ENCODE measurements at regions not wholly inside any gene's neighbourhood (a gene's known extent, or its start where the extent isn't known, plus 50 kb on each side); places are given as distances from the start of the nearest gene placed in this dataset.

DNA sequence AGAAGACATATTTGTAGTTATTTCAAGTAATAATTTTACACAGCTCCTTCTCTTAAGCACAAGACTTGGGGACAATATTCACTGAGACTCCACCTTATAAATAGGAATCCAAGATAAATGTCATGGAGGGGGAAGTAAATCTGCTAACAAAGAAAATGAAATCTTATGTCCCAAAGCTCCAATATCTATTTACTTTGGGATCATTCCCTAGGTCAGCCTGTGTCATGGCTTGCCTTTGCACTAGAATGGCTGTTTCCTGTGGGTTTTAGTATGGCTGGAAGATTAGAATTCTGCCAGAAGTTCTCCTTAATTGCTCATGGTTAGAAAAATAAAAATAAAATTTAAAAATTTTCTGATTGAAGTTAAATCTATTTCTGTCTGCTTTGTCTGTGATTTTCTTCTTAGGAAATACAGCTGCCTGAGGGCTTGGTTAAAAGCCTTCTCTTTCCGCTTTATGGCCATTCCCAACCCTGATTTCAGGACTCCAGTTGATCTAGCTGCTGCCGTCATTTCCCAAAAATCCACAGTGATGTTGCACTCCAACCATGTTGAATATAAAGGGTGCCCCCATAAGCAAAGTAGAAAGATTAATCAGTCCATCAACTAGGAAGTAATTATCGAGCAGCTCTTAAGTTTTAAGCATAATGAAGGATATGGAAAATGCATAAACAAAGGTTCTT, 326.4 kb upstream of the LYPLAL1 start:
- H2AFZ ChIP-seq (ENCODE audit: low read depth) = no peak overlapping the region

DNA sequence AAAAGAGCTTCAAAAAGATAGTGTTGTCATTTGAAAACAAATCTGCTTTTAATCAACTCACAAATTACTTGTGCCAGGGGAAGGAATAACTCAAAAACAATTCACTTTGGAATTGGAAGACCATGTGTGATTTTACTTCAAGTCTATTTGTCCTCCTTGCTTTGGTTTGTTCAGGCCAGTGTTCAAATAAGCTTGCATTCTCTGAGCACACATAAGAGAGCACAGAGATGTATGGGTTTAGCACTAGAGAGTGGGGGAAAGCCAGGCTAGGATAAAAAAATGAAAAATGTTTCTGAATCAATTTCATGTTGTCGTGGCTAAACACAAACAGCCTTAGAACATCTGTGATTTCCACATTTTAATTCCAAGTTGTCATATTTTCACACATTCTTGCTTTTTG, 325.7 kb upstream of the LYPLAL1 start:
- TF ChIP-seq, protein P1, sequence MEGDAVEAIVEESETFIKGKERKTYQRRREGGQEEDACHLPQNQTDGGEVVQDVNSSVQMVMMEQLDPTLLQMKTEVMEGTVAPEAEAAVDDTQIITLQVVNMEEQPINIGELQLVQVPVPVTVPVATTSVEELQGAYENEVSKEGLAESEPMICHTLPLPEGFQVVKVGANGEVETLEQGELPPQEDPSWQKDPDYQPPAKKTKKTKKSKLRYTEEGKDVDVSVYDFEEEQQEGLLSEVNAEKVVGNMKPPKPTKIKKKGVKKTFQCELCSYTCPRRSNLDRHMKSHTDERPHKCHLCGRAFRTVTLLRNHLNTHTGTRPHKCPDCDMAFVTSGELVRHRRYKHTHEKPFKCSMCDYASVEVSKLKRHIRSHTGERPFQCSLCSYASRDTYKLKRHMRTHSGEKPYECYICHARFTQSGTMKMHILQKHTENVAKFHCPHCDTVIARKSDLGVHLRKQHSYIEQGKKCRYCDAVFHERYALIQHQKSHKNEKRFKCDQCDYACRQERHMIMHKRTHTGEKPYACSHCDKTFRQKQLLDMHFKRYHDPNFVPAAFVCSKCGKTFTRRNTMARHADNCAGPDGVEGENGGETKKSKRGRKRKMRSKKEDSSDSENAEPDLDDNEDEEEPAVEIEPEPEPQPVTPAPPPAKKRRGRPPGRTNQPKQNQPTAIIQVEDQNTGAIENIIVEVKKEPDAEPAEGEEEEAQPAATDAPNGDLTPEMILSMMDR (conservative IDR thresholded peaks at IDR 0.05; ENCODE audit: low read depth, low read length) = no peak
- H3K4me2 ChIP-seq = no peak overlapping the region
- no peak overlapping the region for H3K27ac ChIP-seq
- no peaks in the 10 kb centered on the region for H3K36me3 ChIP-seq (ENCODE audit: insufficient read depth)
- H2AFZ ChIP-seq (ENCODE audit: low read depth) = no peak overlapping the region
- no peaks in the 10 kb centered on the region for H3K79me2 ChIP-seq (ENCODE audit: insufficient read depth, low read depth)
- H3K9ac ChIP-seq = no peak overlapping the region
- H3K4me3 ChIP-seq (IDR thresholded peaks at IDR 0.05; ENCODE audit: insufficient read depth, low read depth, low read length) = no peak overlapping the region
- H3K27me3 ChIP-seq (ENCODE audit: insufficient read depth, low read depth) = no peaks in the 10 kb centered on the region
- H4K20me1 ChIP-seq (ENCODE audit: insufficient read depth) = no peaks in the 10 kb centered on the region
- no peaks in the 10 kb centered on the region for H3K4me1 ChIP-seq (ENCODE audit: low read depth, poor library complexity, severe bottlenecking)

More for the DNA sequence above, 326.4 kb upstream of the LYPLAL1 start:
- H3K9ac ChIP-seq = no peak overlapping the region
- no peaks in the 10 kb centered on the region for H4K20me1 ChIP-seq (ENCODE audit: insufficient read depth)
- H3K4me2 ChIP-seq = no peak overlapping the region
- H3K79me2 ChIP-seq (ENCODE audit: insufficient read depth, low read depth) = no peaks in the 10 kb centered on the region
- H3K27ac ChIP-seq = no peak overlapping the region
- no peaks in the 10 kb centered on the region for H3K27me3 ChIP-seq (ENCODE audit: insufficient read depth, low read depth)
- H3K4me3 ChIP-seq (IDR thresholded peaks at IDR 0.05; ENCODE audit: insufficient read depth, low read depth, low read length) = no peak overlapping the region
- no peaks in the 10 kb centered on the region for H3K4me1 ChIP-seq (ENCODE audit: low read depth, poor library complexity, severe bottlenecking)
- no peaks in the 10 kb centered on the region for H3K36me3 ChIP-seq (ENCODE audit: insufficient read depth)
- TF ChIP-seq, protein P1 (conservative IDR thresholded peaks at IDR 0.05; ENCODE audit: low read depth, low read length) = no peak

DNA sequence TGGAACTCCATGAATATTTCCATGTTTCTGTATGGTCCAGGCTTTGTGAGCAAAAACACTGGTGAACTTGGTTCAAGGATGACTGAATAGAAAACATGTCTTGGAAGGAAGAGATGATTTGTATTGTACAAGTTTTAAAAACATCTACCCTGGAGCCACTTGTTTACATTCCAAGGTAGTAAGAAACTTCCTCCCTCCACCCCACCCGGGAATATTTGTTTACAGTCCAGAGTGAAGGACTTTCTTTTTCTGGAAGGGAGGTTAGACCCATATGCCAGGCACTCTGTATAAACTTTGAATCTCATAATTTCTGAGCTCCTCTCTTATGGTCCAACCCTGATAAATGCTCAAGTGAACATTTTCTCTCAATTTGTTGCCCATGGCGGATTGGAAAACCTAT, 323.3 kb upstream of the LYPLAL1 start:
- Histone ChIP-seq H3K79me2 (ENCODE audit: insufficient read depth, low read depth) (no peaks in the 10 kb centered on the region), H3K27ac (no peak overlapping the region), H4K20me1 (ENCODE audit: insufficient read depth) (no peaks in the 10 kb centered on the region), H2AFZ (ENCODE audit: low read depth) (no peak overlapping the region), H3K4me1 (ENCODE audit: low read depth, poor library complexity, severe bottlenecking) (no peaks in the 10 kb centered on the region), H3K4me3 (IDR thresholded peaks at IDR 0.05; ENCODE audit: insufficient read depth, low read depth, low read length) (no peak overlapping the region), H3K9ac (no peak overlapping the region), H3K36me3 (ENCODE audit: insufficient read depth) (no peaks in the 10 kb centered on the region), H3K27me3 (ENCODE audit: insufficient read depth, low read depth) (no peaks in the 10 kb centered on the region), H3K4me2 (no peak overlapping the region)
- TF ChIP-seq, protein P1 (conservative IDR thresholded peaks at IDR 0.05; ENCODE audit: low read depth, low read length) = no peak

DNA sequence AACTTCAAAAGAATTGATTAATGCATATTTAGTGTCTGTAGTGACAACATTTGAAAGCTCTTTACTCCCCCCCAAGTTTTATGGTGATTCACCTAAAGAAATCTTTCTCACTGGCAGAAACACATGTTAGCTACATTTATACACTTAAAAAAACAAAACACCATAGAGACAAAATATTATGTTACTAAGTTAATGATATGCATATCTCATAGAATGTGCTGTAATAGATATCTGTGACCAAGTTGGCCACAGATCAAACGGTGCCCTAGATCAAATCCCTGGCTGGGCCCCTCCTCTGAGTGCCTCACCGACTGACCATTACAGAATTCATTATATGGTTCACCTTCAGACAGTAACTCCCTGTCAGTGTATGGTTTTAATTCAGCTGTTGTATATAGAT, 322.1 kb upstream of the LYPLAL1 start:
- Histone ChIP-seq H3K4me1 (ENCODE audit: low read depth, poor library complexity, severe bottlenecking) (no peaks in the 10 kb centered on the region), H3K27me3 (ENCODE audit: insufficient read depth, low read depth) (no peaks in the 10 kb centered on the region), H3K79me2 (ENCODE audit: insufficient read depth, low read depth) (no peaks in the 10 kb centered on the region), H3K4me2 (no peak overlapping the region), H2AFZ (ENCODE audit: low read depth) (no peak overlapping the region), H3K36me3 (ENCODE audit: insufficient read depth) (no peaks in the 10 kb centered on the region), H3K9ac (no peak overlapping the region), H4K20me1 (ENCODE audit: insufficient read depth) (no peaks in the 10 kb centered on the region), H3K4me3 (IDR thresholded peaks at IDR 0.05; ENCODE audit: insufficient read depth, low read depth, low read length) (no peak overlapping the region), H3K27ac (no peak overlapping the region)
- TF ChIP-seq, protein P1 (conservative IDR thresholded peaks at IDR 0.05; ENCODE audit: low read depth, low read length) = no peak

Data from KMS-11 (cell line).